GM12864 (cell line): ENCODE measurements at regions not wholly inside any gene's neighbourhood (a gene's known extent, or its start where the extent isn't known, plus 50 kb on each side); places are given as distances from the start of the nearest gene placed in this dataset.
"Not testable (repeated sequence)": the region's sequence is repeated elsewhere in the genome, so short reads cannot be mapped to it uniquely, and the experiment has no call there.

Experiments
- DNase-seq: peaks from one replicate; pipeline ENCODE4 v3.0.0-alpha.2; 2011; ENCODE audit warnings: low read depth
- H3K4me3 ChIP-seq: 2 replicates; pipeline ENCODE4 v1.5.1; 2011; ENCODE audit warnings: mild to moderate bottlenecking, low read depth, low read length, control low read depth

DNA sequence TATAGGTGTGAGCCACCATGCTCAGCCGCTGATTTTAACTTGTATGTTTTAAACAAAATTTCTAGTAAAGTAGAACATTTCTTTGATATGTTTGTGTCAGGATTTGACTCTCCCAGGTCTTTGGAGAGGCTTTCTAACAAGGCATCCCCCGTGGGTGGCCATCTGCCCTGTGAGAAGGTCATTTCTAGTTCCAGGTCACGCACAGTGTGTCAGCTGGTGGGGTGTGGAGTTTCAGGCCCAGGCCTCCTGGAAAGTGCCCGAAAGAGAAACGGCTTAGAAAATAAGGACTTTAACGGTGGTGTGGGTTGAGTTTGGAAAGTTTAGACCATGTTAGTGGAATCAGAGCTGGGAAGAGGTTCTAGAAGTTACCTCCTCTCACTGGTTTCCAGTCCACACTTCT, 61.0 kb downstream of the SPDYE17 start:
- not testable (repeated sequence) for DNase-seq, H3K4me3 ChIP-seq

DNA sequence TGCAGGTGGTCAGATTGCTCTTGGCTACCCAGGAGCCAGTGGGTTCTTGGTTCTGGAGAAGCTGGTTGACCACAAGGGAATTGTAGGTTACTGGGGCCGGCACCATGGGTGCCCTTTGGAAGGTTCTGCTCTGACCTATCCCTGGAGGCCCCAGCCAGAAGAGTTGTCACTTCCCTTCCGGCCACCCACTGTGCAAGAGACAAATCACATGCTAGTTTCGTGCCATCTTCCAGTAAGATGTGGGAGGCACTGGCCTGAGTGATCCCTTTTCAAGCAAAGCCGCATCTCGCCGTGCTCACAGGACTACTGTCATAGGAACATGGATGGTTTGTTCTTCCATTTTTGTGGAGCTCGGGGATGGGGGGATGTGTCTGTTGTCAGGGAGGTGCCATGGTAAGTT, 62.3 kb downstream of the SPDYE17 start:
- H3K4me3 ChIP-seq = not testable (repeated sequence)

DNA sequence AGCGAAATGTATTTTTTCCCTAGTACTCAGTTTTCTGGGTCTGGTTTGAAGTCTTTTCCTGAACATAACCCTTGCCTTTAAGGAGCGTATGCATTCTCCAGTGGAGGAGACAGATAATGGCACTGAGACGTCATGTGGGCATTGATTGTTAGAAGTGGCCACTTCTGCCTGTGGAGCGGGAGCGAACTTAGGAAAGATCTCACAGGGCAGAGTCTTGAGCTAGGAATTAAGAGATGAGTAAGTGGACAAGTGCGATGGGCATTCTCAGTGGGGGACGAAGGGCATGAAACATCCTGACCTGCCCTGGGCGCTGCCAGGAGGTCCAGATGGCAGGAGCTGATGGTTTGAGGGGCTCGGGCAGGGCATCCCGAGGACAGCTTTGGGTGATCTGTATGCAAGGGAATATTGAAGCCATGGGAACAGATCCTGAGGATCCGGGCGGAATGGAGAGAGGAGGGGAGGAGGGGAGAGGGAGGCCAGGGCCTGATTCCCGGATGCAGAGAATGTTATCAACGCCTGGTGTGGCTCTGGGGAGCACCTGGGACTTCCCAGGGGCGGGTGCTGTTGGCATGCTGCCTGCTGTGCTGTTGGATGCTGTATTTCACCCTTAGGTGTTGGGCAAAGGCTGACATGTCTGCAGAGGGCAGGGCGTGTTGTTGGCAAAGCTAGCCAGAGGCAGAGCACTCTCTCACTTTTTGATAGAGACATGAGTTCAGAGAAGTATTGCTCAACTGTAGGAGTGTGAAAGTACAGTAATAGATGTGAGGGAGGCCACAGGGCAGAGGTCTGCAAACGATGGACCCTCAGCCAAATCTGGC, 66.2 kb downstream of the SPDYE17 start:
- H3K4me3 ChIP-seq, DNase-seq: not testable (repeated sequence)

More for the DNA sequence above, 62.3 kb downstream of the SPDYE17 start:
- not testable (repeated sequence) for DNase-seq

DNA sequence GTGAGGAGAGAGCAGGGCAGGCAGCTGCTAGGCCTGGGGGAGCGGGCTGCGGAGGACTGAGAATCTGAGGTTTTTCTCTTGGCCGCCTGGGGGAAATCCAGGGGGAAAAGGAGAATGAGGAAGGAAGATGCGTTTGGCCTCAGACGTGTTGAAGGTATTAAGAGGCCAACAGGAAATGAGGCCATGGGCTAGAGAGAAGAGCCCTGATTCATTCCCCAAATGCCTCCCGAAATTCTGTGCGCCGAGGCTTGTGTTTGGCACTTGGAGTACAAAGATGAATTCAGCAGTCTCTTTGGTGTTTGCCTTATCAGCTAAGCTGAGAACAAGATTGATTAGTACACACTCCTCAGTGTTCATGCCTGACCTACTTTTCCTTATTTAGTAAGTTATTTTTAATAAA, 68.1 kb downstream of the SPDYE17 start:
- DNase-seq, H3K4me3 ChIP-seq: not testable (repeated sequence)

DNA sequence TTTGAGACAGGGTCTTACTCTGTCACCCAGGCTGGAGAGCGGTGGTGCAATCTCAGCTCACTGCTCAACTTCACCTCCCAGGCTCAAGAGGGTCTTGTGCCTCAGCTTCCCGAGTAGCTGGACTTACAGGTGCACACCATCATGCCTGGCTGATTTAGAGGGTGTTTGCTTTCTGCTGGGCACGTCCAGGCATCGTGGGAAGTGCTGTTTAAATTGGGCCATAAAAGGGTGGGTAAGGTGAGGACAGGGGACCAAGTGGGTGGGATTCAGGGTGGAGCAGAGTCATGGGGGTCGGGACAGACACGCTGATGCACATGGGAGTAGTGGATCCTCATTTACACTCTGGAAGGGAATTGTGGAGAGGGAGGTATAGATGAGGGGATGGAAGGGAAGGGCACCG, 69.1 kb downstream of the SPDYE17 start:
- not testable (repeated sequence) for DNase-seq, H3K4me3 ChIP-seq

DNA sequence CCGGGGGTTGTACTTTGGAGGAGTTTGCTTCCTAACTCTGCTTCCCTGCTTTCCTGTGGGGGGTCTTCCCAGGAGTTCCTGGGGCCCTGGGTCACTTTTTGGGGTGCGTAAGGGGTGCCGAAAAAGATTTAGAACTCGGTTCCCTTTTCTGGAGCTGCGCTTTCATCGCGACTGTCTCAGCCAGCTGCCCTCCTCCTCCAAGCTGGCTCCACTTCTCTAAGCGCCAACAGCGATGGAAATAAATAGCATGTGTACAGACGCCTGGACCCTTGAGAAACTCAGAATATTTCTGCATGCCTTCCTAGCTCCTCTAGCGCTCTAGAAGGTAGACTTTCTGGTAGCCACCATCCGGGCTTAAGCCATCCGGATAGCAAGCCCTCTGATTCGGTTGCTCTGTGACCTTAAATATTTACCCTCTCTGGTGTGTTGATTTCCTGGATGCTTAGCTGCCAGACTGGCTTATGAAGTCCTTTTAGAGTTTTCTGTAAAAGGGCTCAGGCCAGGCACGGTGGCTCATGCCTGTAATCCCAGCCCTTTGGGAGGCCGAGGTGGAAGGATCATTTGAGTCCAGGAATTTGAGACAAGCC, 71.7 kb downstream of the SPDYE17 start:
- DNase-seq, H3K4me3 ChIP-seq: not testable (repeated sequence)

DNA sequence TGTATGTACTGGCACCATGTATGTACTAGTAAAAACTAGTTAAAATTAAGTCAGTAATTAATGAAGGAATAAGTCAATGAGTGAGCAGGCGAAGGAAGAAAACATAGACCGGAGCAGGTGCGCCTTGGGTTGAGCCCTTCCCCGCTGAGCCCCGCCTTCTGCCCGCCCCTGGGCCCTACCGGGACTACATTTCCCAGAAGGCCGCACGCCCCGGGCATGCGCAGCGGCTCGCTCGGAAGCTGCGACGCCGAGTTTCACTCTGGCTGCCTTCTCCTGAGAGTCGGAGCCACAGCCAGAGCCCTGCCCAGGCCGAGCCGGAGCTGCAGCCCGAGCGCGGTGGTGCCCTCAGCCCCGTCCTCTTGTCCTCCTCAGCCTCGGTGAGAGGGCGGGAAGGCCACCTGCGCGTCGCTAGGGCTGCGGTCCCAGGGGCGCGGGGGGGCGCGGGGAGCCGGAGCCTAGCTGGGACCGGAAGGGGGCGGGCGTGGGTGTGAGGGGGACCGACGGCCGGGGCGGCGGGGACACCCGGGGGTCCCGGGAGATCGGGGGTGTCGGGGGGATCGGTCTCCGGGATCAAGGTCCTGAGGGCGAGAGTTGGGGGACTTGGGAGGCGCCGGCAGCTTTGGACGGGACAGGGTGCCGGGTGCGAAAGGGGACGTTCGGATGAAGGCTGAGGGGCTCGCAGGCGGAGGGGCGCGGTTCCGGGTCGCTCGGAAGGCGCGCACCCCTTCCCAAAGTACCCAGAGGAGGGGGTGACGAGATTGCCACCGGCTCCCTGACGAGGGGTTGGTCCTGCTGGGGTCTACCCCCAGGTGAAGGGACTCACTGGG, 72.4 kb downstream of the SPDYE17 start:
- DNase-seq = not testable (repeated sequence)
- peak overlapping the region; percentile 30 for H3K4me3 ChIP-seq

DNA sequence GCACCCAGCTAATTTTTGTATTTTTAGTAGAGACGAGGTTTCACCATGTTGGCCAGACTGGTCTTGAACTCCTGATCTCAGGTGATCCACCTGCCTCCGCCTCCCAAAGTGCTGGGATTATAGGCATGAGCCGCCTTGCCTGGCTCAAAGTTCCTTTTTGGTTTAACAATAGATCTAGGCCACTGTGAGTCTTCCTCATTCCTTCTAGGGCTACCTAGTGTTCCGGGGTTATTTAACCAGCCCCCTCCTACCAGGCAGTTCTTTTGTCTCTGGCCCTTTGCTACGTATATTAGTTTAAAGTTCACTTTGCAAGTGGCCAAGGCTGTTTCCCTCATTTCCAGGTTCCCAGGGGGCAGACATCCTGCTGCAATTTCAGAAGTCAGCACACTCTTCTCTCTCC, 75.6 kb downstream of the SPDYE17 start:
- not testable (repeated sequence) for H3K4me3 ChIP-seq, DNase-seq

DNA sequence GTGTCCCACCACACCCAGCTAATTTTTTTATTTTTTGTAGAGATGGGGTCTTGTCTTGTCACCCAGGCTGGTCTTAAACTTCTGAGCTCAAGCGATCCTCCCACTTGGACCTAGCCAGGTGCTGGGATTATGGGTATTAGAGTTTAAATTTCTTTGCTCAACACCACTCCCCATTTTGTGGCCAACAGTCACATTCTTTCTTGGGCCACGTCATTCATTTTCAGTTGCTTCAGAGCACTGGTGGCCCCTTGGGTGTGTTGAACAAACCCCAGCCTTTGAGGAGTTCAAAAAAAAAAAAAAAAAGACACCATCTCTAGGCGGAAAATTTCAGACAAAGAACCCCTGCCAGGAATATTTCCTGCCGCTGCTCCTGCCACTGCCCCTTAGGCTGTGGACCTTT, 77.0 kb downstream of the SPDYE17 start:
- not testable (repeated sequence) for H3K4me3 ChIP-seq, DNase-seq

DNA sequence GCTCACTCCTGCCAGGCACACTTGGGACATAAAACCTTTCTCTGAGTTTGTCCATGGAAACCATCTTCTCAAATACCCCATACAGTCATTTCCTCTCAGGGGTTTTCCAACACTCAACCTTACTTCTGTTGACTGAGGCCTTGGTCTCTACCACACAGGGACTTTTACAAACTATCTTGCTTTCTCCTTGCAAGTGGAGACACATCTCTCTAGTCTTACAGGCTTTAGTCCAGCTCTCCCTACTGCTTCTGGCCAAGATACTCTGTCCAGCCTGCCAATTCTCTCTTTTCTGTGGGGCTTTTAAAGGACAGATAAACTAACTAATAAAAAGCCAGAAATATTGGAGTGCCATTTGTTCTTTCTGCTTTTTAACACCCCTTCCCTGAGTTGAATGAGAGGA, 87.6 kb downstream of the SPDYE17 start:
- not testable (repeated sequence) for H3K4me3 ChIP-seq, DNase-seq

DNA sequence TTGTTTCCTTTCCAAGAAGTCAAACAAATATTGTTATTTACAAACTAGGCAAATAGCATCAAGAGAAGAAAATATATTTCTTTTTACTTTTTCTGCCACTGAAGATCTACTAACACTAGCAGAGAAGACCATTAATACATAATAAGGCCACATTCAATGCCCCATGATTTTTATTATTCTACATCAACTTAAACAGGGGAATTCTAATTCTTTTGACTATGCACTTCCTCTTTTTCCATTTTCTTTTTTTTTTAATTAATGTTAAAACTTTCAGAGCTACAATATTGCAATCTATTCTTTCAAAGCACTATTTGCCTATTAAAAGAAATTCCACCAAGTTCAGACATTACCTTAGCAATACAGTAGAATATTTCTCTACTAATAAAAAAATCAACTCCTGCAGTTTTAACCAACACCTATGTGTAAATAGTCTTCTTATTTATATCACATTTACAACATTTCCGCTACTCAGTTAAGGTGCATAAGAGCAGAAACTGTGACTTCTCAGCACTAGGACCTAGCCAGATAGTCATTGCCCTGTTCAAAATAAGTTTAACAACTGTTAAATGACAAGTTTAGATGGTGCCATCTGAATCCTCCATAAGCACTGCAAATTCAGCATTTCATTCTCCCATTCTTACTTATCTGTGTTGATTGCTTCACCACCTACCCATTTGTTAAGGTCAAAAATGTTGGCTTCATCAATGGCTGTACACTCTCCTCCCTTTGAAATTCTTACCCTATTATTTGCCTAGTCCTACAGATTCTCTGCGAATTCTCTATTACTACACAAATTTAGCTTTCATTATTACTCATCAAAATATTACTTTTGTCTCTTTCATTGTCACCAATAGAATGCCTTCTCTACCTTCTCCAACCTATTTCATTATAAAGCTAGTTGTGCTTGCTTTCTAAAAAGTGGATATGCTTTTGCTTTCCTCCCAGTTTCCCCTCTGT, 90.1 kb downstream of the SPDYE17 start:
- DNase-seq = not testable (repeated sequence)

DNA sequence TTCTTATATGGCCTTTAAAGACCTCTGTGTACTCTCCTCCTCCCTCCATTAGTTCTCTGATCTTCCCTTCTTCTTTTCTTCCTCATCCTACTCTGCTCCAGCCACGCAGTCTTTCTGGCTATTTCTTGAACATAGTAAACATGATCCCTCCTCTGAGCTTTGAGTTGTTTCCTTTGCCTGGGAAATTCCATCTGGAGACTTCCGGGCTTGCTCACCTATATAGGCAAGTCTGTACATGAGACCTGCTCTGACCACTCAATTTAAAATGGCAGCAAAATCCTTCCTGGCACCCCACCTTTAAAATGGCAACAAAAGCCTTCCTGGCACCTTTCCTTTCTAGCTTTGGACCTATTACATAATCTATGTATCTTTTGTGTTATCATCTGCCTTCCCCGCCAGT, 94.4 kb downstream of the SPDYE17 start:
- not testable (repeated sequence) for DNase-seq, H3K4me3 ChIP-seq

More for the DNA sequence above, 90.1 kb downstream of the SPDYE17 start:
- H3K4me3 ChIP-seq = not testable (repeated sequence)

DNA sequence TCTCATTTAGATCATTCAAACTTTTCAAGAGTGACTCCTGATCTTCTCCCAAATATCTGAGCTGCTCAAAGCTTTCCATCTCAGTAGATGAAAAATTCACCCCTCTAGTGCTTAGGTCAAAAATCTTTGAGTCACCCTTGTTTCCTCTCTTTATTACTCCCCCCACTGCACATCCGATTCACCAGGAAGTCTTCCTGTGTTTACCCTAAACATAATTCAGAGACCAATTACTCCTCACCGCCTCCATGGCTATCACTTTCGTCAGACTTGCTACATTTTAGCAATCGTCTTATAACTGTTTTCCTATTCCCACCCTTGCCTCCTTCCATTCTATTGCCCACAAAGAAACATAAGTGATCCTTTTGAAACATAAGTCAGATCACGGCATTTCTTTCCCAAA, 94.8 kb downstream of the SPDYE17 start:
- H3K4me3 ChIP-seq, DNase-seq: not testable (repeated sequence)

DNA sequence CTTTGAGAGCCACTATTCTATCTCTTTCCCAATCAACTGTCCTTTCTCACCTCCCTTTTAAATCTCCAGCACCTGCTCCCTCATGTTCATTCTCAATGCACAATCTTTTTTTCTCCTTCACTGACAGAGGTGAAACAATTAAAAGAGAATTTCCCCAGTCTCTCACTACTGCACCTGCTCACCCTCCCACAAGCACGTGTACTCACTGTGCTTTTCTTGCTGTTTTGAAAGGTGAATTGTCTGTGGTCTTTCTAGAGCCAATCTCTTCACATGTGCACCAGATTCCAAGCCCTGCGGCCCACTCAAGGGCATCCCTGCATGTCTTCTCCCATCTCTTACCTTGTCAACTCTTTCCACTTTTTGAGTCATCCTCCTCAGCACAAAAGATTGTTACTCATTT, 95.8 kb downstream of the SPDYE17 start:
- not testable (repeated sequence) for DNase-seq

DNA sequence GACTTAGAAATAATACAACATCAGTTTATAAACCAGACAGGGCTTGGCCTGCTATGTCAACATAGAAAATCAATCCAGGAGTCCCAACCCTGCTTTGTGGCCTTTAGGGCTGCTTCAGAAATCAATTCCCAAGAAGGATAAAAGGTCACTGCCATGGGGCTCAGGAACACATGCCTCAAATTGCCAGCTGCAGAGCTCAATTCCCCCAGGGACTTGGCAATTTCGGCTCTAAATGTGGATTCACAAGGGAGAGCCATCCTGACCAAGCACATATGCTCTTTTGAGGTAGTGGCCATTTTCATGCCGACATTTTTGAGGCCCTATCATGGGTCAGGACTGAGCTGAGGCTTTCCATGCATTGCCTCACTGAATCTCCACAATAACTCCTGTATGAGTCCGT, 97.5 kb downstream of the SPDYE17 start:
- H3K4me3 ChIP-seq, DNase-seq: not testable (repeated sequence)

More for the DNA sequence above, 95.8 kb downstream of the SPDYE17 start:
- H3K4me3 ChIP-seq = not testable (repeated sequence)

DNA sequence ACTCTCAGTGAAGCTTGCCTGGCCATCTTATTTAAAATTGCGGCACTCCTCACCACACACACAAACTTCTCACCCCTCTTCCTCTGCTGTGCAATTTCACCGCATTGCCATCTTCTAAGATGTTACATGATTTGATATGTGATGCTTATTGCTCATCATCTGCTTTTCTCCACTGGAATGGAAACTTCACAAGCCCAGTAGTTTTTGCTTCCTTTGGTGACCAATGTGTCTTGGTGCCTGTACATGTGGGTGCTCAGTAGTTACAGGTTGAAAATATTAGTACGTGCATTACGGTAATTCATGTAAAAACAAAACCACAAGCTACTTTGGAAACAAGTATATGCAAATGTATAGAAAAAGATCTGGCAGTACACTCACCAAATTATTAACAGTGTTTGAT, 99.2 kb downstream of the SPDYE17 start:
- H3K4me3 ChIP-seq = not testable (repeated sequence)
- peak; percentile 8 for DNase-seq

DNA sequence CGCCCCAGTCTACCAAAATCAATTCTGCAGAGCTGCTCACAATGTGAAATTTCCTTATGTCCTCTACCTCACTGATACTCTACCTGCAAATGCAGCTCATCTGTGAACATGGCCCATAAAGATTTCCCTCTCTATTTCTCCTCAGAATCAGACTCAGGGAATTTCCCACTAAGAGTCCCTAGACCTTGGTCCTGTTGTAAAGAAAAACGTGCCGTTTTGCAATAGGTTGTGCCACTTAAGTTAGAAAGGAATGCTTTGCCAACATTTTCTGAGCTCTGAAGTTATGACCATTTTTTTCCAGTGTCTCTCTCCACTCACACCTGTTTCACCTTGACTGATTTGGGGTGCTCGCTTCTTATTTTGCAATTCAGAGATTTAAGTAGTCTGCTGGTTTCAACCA, 100.7 kb downstream of the SPDYE17 start:
- not testable (repeated sequence) for H3K4me3 ChIP-seq, DNase-seq

DNA sequence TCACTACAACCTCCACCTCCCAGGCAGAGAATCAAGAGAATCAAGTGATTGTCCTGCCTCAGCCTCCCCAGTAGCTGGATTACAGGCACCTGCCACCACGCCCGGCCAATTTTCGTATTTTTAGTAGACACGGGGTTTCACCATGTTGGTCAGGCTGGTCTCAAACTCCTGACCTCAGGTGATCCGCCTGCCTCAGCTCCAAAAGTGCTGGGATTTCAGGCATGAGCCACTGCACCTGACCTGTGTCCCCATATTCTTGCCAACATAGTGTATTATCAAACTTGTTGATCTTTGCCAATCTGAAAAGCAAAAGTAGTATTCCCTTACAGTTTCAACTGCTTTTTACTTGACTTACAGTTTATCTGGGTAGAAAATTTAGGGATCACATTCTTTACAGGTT, 101.7 kb downstream of the SPDYE17 start:
- not testable (repeated sequence) for DNase-seq, H3K4me3 ChIP-seq

DNA sequence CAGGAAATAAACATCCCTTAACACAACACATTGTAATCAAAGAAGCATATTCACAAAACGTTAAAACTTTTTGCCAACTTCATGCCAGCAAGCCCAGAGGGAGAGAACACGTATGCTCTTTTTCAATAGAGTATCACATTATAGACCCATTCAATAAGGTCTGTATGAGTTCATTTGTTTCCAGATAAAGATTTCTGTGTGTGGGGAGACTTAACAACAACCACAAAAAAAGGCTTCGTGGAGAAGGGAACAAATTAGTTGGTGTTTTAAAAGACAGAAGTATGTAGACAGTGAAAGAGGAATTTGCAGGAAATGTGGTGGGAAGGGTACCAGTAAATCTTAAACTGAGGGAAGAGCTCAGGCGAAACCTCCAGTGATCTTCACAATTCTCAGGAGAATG, 103.4 kb downstream of the SPDYE17 start:
- H3K4me3 ChIP-seq, DNase-seq: not testable (repeated sequence)
